Raji (cell line): ENCODE measurements at regions not wholly inside any gene's neighbourhood (a gene's known extent, or its start where the extent isn't known, plus 50 kb on each side); places are given as distances from the start of the nearest gene placed in this dataset.

Experiments used
- POLR2A ChIP-seq: IDR thresholded peaks from 2 replicates; pipeline ENCODE4 v1.6.1; 2011; ENCODE audit warnings: low read depth, low read length, control low read depth; ENCODE audit not compliant: insufficient read depth

DNA sequence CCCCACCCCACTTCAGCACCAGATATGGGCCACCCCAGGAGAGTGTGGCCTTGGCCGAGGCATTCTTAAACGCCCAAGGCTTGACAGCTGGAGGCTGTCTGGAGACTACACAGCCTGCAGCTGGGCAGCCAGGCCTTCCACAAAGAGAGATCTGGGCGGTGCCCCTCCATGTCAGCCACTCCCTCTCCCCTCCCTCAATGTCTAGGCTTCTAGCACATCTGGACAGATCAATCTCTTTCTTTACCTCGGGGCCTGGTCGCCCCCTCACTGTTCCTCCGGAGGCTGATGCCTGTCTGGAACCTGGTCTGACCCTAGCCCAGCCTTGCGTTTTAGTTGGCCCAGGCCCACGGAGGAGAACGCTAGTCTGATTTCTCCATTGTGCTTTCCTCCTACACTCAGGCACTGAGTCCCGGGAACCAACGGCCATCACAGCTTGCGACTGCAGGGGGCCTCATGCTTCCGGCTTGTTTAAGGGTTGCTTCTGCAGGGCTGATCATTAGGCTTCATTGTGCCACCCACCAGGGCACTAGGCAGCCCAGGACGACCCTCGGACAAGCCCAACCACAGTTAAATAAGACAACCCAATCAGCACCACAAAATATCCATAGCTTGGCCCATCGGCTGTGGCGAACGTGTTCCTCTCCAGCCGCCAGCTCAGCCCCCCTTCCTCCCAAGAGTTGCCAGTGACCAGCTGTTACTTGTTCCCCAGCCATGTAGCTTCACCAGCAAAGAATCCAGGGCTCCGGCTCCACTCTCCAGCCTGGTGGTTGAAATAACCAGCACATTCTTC, 200.6 kb downstream of the BCOR start:
- no peak for TF ChIP-seq POLR2A

DNA sequence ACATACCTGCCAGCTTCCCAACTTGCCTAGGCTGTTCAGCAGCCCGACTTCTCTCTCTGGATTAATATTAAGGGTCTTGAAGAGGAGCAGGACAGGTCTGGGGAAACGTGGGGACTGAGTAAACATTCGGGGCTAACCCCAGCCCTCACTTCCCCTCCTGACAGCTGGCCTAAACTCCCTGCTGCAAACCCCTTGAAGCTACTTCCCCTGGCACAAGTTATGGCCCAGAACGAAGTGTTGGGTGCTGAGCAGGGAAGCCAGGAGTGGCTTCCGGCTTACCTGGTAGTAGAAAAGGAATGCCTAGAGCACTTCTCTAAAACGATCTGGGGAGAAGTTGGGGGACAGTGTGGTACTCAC, 200.0 kb downstream of the BCOR start:
- no peak for TF ChIP-seq POLR2A

DNA sequence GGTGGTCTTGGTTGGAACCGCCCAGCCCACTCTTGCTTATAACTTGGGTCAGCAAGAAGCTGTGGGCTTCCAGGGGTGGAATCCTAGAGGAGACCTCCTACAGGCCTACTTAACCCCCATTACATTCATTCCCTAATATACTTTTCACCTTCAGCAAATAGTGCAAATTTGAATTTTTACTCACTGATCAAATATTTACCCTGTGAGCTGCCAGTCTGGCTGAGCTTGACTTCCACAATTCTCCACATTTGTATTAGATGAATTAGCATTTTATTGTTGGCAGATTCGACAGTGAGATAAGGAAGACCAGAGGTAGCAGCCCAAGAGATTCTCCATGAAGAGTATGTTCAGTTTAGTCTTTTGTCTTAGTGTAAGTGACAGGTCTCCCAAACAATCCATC, 199.6 kb downstream of the BCOR start:
- TF ChIP-seq POLR2A, result no peak

DNA sequence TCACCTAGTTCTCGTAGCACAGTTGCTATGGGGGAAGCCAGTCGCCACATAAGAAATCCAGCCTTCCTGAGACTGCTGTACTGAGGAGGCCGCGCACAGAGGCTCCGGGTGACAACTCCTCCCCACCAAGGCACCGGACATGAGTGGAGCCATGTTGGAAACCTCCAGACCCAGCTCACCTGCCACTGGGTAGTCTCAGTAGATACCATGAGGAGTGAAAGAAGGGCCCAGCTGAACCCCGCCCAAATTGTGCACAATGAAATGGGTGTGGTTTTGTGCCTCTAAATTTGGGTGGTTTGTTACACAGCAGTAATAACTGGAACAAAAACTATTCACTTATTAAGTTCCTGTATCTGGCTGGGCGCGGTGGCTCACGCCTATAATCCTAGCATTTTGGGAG, 198.7 kb downstream of the BCOR start:
- no peak for TF ChIP-seq POLR2A

DNA sequence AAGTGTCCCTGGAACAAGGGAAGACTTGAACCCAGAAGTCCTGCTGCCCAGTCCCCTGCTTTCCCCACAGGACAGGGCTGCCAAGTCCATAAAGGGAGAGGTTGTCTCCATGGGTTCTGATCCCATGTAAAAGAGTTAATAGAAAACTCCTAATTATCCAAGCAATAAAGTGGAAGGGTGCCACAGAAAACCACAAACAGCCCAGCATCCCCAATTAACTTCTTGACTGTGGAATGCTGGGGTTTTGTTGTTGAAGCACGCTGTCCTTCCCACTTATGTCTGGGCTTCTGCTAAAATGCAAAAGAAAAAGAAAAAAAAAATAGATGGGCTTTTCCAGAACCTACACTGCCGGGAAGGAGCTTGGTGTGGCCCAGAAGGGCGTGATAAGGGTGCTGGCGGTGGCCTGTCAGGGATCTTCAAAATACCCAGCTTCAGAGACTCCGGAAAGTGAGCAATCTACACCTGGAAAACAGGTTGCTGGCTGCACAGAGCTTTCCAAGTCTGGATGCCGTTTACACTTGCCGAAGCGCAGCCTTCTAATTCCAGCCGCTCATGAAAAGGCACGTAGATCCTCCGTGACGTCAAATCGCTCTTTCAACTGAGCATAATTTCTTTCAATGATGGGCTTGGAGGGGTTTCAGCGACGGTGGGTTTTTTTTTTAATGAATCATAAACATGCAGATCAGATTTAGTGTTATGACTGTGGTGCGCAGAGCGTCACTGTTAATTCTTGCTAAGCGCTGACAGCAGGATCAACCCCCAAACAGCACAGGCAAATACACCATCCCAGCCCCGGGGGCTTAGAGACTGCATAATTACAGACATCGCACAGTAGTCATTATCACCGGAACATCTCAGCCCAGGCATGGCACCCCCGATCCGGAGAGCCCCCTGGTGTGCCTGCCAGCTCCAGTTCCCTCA, 197.6 kb downstream of the BCOR start:
- TF ChIP-seq POLR2A, result no peak

DNA sequence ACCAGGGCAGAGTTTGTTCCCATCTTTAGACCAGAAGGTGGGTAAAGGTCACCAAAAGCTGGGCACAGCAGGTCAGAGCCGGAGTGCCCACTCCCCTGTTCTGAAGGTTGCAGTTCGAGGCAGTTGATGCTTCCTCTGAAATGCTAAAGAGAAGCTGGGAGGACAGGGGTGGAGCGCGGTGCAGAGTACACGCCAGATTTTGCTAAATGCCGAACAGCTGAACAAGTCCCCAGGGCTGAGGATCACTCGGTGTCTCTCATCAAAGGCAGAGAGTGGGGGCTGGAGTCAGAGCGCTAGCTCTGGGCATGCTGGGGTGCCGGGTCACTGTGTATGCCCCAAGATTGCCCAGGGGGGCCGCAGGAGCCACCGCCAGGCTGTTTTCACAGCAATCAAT, 197.0 kb downstream of the BCOR start:
- TF ChIP-seq POLR2A, result no peak

DNA sequence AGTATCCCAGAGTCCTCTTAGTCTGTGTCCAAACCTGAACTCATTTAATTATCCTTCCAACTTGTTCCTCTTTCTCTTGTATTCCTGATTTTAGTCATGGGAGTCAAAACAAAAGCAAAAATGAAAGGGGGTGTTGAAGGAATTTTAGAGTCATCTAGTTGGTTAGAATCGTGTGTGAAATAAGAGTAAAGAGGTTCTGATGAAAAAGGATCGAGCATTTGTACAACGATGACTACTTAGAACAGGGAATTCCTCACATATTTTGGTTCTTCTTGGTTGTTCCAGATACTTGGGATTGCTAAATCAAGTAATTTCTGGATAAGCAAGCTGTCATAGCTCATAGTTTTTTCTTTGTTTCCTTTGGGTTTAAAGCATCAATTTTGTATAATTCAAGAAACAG, 194.4 kb downstream of the BCOR start:
- TF ChIP-seq POLR2A, result no peak

DNA sequence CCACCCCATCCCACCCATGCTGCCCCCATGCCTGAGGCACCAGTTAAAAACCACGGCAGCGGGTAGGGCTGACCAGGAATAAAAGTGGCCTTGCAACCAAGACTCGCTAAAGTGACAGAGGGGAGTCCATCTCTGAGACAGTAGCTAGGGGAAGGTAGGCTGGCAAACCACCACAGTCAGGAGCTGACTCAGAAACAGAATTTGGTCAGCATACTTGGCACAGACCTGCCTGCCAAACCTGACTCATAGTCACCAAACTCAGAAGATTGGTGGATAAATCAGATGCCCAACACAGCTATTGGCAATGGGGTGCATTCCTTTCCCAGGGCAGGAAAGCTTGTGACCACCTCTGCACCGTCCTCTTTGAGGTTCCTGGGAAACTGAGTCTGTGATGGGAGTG, 193.8 kb downstream of the BCOR start:
- TF ChIP-seq POLR2A, result no peak

DNA sequence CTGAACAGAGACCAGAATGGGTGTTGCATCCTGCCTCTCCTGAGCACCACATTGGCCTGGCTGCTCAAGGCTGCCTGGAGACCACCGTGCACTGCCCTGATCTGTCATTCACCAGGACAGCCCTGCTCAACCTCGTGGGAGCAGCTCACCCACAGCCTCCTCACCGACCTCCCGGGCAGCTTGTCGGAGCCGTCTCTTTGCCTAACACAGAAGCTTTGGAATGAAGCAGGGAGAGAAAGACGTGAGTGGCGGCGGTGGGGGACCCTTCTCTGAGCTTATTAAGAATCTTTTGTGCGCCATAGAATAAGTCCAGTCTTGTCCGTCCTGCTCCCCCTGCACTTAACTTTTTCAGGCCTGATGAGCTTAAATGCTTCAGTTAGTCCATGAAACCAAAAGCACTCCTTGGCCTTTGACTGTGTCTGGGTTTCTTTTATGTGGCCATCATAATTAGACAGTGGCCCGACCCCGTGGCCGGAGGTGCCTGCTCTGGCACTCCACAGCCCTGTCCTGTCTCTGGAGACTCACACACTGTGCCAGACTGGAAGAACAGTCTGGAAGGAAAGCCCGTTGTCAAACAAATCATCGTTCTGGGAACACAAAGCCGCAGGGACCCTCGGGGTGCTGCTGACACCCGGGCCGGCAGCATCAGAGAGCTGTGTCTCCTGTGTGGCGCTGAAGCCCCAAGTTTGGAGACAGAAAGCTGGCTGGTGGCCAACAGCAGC, 192.8 kb downstream of the BCOR start:
- no peak for TF ChIP-seq POLR2A

DNA sequence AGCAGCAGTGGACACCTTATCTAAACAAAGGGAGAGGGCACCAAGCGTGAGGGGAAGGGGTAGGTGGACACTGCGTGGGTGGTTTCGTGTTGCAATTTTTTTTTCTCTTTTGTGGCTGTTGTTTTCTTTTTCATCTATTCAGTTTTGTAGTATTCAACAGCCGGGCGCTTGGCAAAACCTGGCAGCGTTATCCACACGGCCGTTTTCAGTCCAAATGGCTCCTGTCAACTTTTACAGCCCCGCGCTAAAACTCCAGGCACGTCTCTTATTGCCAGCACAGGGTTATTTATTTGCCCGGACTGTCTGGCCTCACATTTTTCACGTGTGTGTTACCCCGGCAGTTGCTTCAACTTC, 192.2 kb downstream of the BCOR start:
- TF ChIP-seq POLR2A, result no peak

DNA sequence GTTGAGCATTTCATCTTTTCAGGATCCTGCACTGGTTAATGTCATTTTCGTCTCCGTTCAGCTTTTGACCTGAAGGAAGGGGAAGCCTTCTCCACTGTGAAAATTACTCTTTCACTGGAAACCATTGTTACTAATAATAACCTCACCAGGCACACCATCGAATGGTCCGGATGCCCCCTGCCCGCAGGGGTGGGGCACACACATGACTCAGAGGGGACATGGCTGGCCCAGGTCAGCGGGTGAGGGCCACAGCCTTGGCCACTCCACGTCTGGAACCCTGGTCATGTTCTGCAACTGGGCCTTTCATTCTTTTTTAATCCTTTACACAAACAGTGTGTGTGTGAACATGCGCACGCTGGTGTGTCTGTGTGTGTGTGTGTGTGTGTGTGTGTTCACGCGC, 191.8 kb downstream of the BCOR start:
- no peak for TF ChIP-seq POLR2A

DNA sequence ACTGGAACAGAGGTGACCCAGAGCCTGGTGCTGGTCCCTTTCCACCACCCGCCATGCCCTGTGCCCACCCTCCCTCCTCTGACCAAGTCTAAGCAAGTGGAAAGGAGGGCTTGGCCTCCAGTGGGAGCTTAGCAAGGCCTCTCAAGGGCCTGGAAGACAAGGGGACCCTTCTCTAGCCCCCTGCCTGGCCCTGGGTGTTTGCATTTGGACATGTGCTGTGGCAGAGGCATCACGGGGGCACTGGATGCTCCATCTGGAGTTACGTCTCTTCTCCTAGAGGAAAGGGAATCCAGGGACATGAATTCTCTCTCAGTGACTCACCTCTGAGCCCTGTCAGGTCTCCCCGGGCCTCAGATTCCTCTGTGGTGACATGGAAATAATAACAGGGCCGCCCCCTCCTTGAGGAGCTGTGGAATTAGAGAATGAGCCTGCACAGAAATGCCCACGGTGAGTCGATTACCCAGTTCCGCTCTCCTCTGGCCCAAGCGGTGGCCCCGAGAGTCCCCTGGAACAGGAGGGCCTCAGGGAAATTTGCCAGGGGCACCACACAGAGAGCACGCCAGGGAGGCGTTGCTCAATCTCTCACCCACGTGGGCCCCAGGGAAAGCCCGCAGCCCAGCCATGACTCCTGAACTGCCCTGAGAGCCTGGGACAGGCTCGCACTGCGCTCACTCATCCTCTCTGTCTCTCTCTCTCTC, 189.6 kb downstream of the BCOR start:
- no peak for TF ChIP-seq POLR2A

DNA sequence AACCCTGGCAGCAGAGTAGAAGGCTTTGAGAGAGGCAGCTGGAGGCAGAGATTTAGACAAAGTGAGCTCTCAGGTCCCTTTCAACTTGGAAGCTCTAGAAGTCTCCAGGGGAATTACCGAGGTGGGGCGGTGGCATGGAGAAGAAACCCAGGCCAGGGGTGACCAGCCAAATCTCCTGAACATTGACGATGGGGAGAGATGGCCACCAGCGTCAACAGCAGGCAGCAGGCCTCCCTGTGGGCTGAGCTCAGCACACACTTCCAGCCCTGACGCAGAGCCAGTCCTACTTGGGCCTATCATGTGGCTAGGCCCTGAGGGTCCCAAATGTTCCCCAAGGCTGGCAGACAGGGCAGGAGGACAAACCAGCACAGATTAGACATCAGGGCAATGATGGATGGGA, 187.8 kb downstream of the BCOR start:
- no peak for TF ChIP-seq POLR2A

DNA sequence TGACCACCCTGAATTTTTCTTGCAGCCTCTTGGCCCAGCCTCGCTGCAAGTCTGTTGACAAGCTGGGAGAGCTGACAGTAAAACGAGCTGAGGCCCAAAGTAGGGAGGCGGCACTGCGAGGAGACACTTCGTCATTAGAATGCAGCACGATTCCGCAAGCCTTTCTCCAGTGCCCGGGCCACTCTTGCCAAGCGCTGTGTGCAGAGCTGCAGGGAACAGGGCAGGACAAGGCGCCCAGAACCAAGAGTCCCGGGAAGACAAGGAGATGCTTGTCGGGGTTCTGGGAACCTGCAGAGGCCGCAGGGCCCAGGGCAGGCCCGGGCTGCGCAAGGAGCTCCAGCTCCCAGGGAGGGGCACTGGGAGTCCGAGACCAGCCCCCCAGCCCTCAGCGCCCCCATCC, 187.1 kb downstream of the BCOR start:
- TF ChIP-seq POLR2A, result no peak

DNA sequence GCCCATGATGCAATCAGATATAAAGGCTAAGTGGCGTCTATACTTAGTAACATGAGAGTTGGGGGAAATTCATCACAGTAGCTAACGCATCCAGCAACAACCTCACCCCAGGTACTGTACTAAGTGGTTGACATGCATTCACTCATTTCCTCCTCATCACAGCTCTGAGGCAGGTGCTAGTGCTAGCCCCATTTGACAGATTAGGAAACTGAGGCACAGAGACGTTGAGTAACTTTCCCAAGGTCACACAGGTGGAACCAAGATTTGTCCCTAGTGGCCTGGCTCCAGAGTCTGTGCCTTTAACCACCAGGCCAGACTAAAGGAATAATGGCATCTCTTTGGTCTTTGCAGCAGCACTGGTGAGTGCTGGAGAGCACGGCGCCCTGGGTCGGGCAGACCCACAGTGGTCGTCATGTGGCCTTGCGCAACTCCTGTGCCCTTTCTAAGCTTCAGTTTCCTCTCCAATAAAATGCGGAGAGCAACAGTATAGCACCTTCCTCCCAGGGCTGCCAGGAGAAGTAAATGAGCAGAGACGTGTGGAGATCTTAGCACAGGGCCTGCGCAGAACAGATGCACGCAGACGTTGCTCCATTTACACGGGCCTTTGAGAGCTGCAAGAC, 186.4 kb downstream of the BCOR start:
- TF ChIP-seq POLR2A, result no peak
